Colonic mucosa (tissue), 4 donors: ENCODE measurements at regions not wholly inside any gene's neighbourhood (a gene's known extent, or its start where the extent isn't known, plus 50 kb on each side); places are given as distances from the start of the nearest gene placed in this dataset.

Experiments
- DNase-seq: peaks from one replicate; pipeline ENCODE4 v3.0.0-alpha.2; 2020
- H3K27ac ChIP-seq: fragments of 200-600 bp; one replicate; pipeline ENCODE4 v1.8.0; 2021
- H3K27me3 ChIP-seq: fragments of 200-600 bp; one replicate; pipeline ENCODE4 v1.8.0; 2021
- H3K36me3 ChIP-seq: fragments of 200-600 bp; one replicate; pipeline ENCODE4 v1.8.0; 2021
- H3K4me1 ChIP-seq: fragments of 200-600 bp; one replicate; pipeline ENCODE4 v1.8.0; 2021; ENCODE audit warnings: mild to moderate bottlenecking
- H3K4me3 ChIP-seq: fragments of 200-600 bp; one replicate; pipeline ENCODE4 v1.8.0; 2021
- H3K9ac ChIP-seq, 2 donors: one replicate each; pipeline ENCODE4 v1.7.0; 2013; ENCODE audit warnings: control low read depth in 2 of 2, low read depth in 2 of 2, low read length in 2 of 2
- H3K9me3 ChIP-seq: fragments of 200-600 bp; one replicate; pipeline ENCODE4 v1.8.0; 2021
- intact Hi-C: fragments of 100-400 bp; cut with DNase I; formaldehyde crosslinking; loops from one replicate; pipeline ENCODE4 v1.14.1; 2022
- TF ChIP-seq, protein P1 (sequence below): fragments of 200-600 bp; IDR thresholded peaks from one replicate; pipeline ENCODE4 v1.8.0; 2022; ENCODE audit warnings: antibody characterized with exemption, mild to moderate bottlenecking
- donor health status: healthy.
- donor health status: DM: no; HTN: no; CAD: no.
- donor health status: DM: no; HTN: no; CAD: no.

- Histone ChIP-seq H3K27ac (no peak overlapping the region), H3K9ac (no peak overlapping the region), H3K4me1 (no peaks in the 10 kb centered on the region), H3K9me3 (no peaks in the 10 kb centered on the region), H3K27me3 (no peaks in the 10 kb centered on the region), H3K36me3 (no peaks in the 10 kb centered on the region), H3K4me3 (no peak overlapping the region)
- intact Hi-C loops, result no loop called here
- DNase-seq, result no peak
- TF ChIP-seq, protein P1, sequence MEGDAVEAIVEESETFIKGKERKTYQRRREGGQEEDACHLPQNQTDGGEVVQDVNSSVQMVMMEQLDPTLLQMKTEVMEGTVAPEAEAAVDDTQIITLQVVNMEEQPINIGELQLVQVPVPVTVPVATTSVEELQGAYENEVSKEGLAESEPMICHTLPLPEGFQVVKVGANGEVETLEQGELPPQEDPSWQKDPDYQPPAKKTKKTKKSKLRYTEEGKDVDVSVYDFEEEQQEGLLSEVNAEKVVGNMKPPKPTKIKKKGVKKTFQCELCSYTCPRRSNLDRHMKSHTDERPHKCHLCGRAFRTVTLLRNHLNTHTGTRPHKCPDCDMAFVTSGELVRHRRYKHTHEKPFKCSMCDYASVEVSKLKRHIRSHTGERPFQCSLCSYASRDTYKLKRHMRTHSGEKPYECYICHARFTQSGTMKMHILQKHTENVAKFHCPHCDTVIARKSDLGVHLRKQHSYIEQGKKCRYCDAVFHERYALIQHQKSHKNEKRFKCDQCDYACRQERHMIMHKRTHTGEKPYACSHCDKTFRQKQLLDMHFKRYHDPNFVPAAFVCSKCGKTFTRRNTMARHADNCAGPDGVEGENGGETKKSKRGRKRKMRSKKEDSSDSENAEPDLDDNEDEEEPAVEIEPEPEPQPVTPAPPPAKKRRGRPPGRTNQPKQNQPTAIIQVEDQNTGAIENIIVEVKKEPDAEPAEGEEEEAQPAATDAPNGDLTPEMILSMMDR, result no peak
Observed at GRCh38 chr9:86594724-86595123, 240.5 kb upstream of the TUT7 start.

DNA sequence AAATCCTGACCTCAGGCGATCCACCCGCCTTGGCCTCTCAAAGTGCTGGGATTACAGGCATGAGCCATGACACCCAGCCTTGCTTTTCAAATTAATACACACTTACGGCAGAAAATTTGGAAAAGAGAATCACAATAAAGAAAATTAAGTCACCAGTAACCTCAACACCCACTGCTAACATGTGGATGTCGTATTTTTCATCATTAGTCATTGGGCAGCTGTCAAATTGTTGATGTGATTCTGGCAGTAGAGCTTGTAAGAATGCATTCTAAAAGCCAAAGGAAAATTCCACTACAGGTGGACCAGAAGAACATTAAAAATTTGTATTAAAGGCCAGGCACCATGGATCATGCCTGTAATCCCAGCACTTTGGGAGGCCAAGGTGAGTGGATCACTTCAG, 237.3 kb upstream of the TUT7 start:
- Histone ChIP-seq H3K4me1 (no peaks in the 10 kb centered on the region), H3K4me3 (no peak overlapping the region), H3K9ac (no peak overlapping the region), H3K9me3 (no peaks in the 10 kb centered on the region), H3K36me3 (no peaks in the 10 kb centered on the region), H3K27ac (no peak overlapping the region), H3K27me3 (no peaks in the 10 kb centered on the region)
- intact Hi-C loops, result no loop called here
- TF ChIP-seq, protein P1, result no peak
- DNase-seq, result no peak

DNA sequence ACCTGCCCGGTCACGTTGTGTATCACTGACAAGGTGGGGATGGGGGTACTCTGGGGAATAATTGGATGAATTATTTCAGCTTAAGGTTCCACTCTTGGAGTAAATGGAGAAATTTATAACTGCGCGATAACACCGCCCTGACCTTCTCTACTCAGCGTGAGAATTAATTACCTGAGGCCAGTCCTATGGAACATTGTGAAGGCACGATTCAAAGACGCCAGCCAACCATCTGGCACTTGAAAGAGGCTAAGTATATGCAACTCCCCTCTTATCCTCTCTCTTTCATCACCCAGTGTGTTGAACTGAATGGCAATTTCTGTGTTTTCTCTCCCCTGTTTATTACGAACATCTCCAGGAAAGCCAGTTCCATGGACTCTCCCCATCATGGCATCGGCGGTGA, 235.5 kb upstream of the TUT7 start:
- TF ChIP-seq, protein P1, result no peak
- Histone ChIP-seq H3K9ac (no peak overlapping the region), H3K4me1 (no peaks in the 10 kb centered on the region), H3K9me3 (no peaks in the 10 kb centered on the region), H3K27ac (no peak overlapping the region), H3K36me3 (no peaks in the 10 kb centered on the region), H3K27me3 (no peaks in the 10 kb centered on the region), H3K4me3 (no peak overlapping the region)
- intact Hi-C loops, result no loop called here
- DNase-seq, result no peak

GRCh38 chr9:86589273-86589672, 235.1 kb upstream of the TUT7 start:
- no peaks in the 10 kb centered on the region for H3K27me3 ChIP-seq

DNA sequence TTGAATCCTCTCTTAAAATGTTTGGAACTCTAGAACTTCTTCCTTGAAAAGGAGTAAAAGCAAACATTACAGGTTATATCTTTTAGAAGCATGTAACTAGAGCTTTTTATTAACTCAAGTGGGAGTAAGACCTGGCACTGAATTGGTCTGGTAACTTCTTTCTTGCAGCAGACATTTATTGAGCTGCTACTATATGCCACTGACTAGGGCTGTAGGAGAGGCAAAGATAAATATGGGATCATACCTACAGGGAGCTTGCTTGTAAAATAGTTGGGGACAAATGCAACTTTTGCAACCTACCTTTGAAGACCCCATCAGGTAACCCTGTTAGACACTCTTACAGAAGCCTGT, 231.9 kb upstream of the TUT7 start:
- intact Hi-C loops, result no loop called here
- no peaks in the 10 kb centered on the region for H3K27me3 ChIP-seq
- no peak overlapping the region for H3K4me3 ChIP-seq
- H3K9ac ChIP-seq, result no peak overlapping the region
- H3K9me3 ChIP-seq, result no peaks in the 10 kb centered on the region
- TF ChIP-seq, protein P1, result no peak
- DNase-seq, result no peak
- no peaks in the 10 kb centered on the region for H3K36me3 ChIP-seq
- no peaks in the 10 kb centered on the region for H3K4me1 ChIP-seq
- no peak overlapping the region for H3K27ac ChIP-seq

More at GRCh38 chr9:86589273-86589672, 235.1 kb upstream of the TUT7 start:
- TF ChIP-seq, protein P1, result no peak
- H3K4me3 ChIP-seq, result no peak overlapping the region
- DNase-seq, result no peak
- H3K27ac ChIP-seq, result no peak overlapping the region
- H3K9me3 ChIP-seq, result no peaks in the 10 kb centered on the region
- no peaks in the 10 kb centered on the region for H3K4me1 ChIP-seq
- no peaks in the 10 kb centered on the region for H3K36me3 ChIP-seq
- no peak overlapping the region for H3K9ac ChIP-seq
- intact Hi-C loops, result no loop called here
